BE2C (cell line): ENCODE measurements at regions not wholly inside any gene's neighbourhood (a gene's known extent, or its start where the extent isn't known, plus 50 kb on each side); places are given as distances from the start of the nearest gene placed in this dataset.
A peak's percentile ranks its signal among the peaks of the same experiment; 100 is the strongest.

Source experiments
- DNase-seq: peaks from one replicate; pipeline ENCODE4 v3.0.0-alpha.2; 2020
- H3K27me3 ChIP-seq: fragments of 250-450 bp; sonication (Bioruptor Pico); 2 replicates; pipeline ENCODE4 v1.5.1; 2020; ENCODE audit warnings: mild to moderate bottlenecking
- H3K36me3 ChIP-seq: fragments of 250-450 bp; sonication (Bioruptor Pico); 2 replicates; pipeline ENCODE4 v1.5.1; 2020; ENCODE audit warnings: mild to moderate bottlenecking
- H3K4me1 ChIP-seq: fragments of 250-450 bp; sonication (Bioruptor Pico); 2 replicates; pipeline ENCODE4 v1.5.1; 2020
- H3K4me3 ChIP-seq: 2 replicates; pipeline ENCODE4 v1.5.1; 2011; ENCODE audit warnings: low read depth, low read length
- H3K9me3 ChIP-seq: fragments of 250-450 bp; sonication (Bioruptor Pico); 2 replicates; pipeline ENCODE4 v1.5.1; 2020
- TF ChIP-seq, protein P1 (sequence below): IDR thresholded peaks from 2 replicates; pipeline ENCODE4 v1.5.1; 2012; ENCODE audit warnings: mild to moderate bottlenecking, low read depth, low read length

DNA sequence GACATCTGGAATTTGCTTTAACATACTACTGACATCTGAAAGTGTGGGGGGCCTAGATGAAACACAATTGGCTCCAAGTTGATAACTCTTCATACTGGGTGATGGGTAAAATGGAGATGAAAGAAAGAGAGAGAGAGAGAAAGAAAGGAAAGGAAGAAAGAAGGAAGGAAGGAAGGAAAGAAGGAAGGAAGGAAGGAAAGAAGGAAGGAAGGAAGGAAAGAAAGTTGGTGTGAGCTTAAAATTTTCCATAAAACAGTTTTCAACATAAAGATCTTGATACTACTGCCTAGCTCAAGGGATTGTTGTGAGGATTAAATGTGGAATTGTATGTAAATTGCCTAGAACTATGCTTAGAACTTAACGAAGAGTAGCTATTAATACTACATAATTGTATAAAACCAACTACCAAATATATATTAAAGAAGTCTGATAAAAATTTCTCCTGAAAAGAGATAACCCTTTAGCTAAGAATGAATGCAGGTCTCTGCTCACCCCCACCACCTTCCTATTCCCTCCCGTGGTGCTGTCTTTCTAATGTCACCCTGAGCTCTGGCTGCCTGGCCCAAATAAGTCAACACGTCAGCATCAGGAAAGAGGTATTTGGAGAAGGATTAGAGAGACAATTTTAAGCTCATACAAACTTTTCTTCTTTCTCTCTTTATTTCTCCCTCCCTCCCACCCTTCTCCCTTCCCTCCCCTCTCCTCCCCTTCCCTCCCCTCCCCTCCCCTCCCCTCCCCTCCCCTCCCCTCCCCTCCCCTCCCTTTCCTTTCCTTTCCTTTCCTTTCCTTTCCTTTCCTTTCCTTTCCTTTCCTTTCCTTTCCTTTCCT lies 89.3 kb upstream of the SGIP1 start:
- H3K36me3 ChIP-seq, result no peaks in the 10 kb centered on the region
- H3K4me1 ChIP-seq, result peaks cover 26% of the 10 kb centered on the region
- no peak overlapping the region for H3K4me3 ChIP-seq
- no peaks in the 10 kb centered on the region for H3K9me3 ChIP-seq
- TF ChIP-seq, protein P1, sequence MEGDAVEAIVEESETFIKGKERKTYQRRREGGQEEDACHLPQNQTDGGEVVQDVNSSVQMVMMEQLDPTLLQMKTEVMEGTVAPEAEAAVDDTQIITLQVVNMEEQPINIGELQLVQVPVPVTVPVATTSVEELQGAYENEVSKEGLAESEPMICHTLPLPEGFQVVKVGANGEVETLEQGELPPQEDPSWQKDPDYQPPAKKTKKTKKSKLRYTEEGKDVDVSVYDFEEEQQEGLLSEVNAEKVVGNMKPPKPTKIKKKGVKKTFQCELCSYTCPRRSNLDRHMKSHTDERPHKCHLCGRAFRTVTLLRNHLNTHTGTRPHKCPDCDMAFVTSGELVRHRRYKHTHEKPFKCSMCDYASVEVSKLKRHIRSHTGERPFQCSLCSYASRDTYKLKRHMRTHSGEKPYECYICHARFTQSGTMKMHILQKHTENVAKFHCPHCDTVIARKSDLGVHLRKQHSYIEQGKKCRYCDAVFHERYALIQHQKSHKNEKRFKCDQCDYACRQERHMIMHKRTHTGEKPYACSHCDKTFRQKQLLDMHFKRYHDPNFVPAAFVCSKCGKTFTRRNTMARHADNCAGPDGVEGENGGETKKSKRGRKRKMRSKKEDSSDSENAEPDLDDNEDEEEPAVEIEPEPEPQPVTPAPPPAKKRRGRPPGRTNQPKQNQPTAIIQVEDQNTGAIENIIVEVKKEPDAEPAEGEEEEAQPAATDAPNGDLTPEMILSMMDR, result no peak
- no peaks in the 10 kb centered on the region for H3K27me3 ChIP-seq
- no peak for DNase-seq

- DNase-seq, result no peak
- H3K9me3 ChIP-seq, result no peaks in the 10 kb centered on the region
- H3K4me1 ChIP-seq, result peaks cover 28% of the 10 kb centered on the region
- no peak overlapping the region for H3K4me3 ChIP-seq
- H3K27me3 ChIP-seq, result no peaks in the 10 kb centered on the region
- no peaks in the 10 kb centered on the region for H3K36me3 ChIP-seq
- TF ChIP-seq, protein P1, result no peak
Measured at GRCh38 chr1:66445492-66446181, 88.3 kb upstream of the SGIP1 start.

DNA sequence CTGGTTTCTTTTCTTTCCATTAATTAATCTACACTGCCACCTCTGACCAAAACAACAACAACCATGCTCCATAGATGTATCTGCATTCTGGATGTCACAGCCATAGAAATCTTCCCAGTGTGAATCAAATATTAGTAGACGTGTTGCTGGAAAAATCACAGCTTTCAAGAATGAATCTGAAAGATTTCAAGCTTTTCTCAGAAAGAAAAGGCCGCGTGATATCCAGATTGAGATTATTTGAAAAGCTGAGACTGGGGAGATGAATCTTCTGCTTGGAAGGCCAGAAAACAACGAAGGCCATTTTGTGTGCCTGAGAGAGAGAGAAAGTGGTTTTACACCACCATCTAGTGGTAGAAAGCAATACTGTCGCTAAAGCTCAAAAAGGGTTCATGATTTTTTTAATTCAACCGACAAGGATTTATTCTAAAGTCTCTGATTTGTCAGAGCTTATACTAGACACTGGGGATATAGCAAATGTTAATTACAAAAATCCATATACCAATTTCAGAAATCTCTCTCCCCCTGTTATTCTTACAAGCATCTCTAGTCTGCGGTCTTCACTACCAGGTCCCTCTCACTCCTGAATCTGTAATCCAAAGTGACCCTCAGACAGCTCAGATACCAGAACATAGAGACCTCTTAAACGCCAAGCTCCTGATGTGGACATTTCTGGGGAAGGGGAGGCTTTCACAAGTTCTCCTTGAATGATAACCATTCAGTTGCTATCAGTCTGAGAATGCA lies 87.5 kb upstream of the SGIP1 start:
- Histone ChIP-seq H3K4me3 (no peak overlapping the region), H3K27me3 (no peaks in the 10 kb centered on the region), H3K36me3 (no peaks in the 10 kb centered on the region), H3K4me1 (peaks cover 33% of the 10 kb centered on the region), H3K9me3 (no peaks in the 10 kb centered on the region)
- DNase-seq, result peak; percentile 18
- TF ChIP-seq, protein P1, result peak; percentile 63

DNA sequence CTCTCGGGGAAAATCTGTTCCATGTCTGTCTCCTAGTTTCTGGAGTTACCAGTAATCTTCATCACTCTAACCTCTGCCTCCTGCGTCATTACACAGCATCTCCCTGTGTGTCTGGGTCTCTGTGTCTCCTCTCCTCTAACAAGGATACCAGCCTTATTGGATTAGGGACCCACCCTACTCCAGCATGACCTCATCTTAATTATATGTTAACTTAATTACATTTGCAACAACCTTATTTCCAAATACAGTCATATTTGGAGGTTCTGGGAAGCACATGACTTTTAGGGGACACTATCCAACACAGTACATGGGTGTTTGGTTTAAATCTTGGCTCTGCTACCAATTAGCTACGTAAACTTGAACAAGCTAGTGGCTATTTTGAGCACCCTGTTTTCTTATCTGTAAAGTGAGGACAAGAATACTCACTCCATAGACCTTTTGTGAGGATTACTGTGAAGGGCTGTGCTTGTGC lies 83.9 kb upstream of the SGIP1 start:
- Histone ChIP-seq H3K9me3 (no peaks in the 10 kb centered on the region), H3K4me1 (peaks cover 33% of the 10 kb centered on the region), H3K27me3 (no peaks in the 10 kb centered on the region), H3K36me3 (no peaks in the 10 kb centered on the region), H3K4me3 (no peak overlapping the region)
- TF ChIP-seq, protein P1, result no peak
- DNase-seq, result peak; percentile 70

GRCh38 chr1:66450847-66451246 lies 83.1 kb upstream of the SGIP1 start:
- Histone ChIP-seq H3K36me3 (no peaks in the 10 kb centered on the region), H3K9me3 (no peaks in the 10 kb centered on the region), H3K27me3 (no peaks in the 10 kb centered on the region), H3K4me3 (no peak overlapping the region), H3K4me1 (peaks cover 32% of the 10 kb centered on the region)
- DNase-seq, result no peak
- TF ChIP-seq, protein P1, result no peak
